ENCODE measurements at regions not wholly inside any gene's neighbourhood (a gene's known extent, or its start where the extent isn't known, plus 50 kb on each side); places are given as distances from the start of the nearest gene placed in this dataset.
"Not testable (repeated sequence)": the region's sequence is repeated elsewhere in the genome, so short reads cannot be mapped to it uniquely, and the experiment has no call there.

GRCh38 chr5:135160036-135160675 lies 126.1 kb upstream of the PITX1 start:
- no peak overlapping the region for H3K4me3 Mint-ChIP-seq
- ATAC-seq (replicated peaks) = no peak
- peaks cover 4 to 9% of the 10 kb centered on the region in 2 donors for H3K9me3 Mint-ChIP-seq
- H3K36me3 Mint-ChIP-seq (ENCODE audit: insufficient read depth) = no peaks in the 10 kb centered on the region
- DNase-seq = no peak
- H3K27me3 Mint-ChIP-seq = peaks cover 9 to 67% of the 10 kb centered on the region in 2 donors
- no peak overlapping the region for H3K27ac Mint-ChIP-seq
- H3K4me1 Mint-ChIP-seq (ENCODE audit: low read depth in 2 of 2) = no peaks in the 10 kb centered on the region

- ATAC-seq (replicated peaks) (no peak), DNase-seq (no peak)
- no peak overlapping the region for H3K27ac Mint-ChIP-seq
- H3K36me3 Mint-ChIP-seq (ENCODE audit: insufficient read depth) = no peaks in the 10 kb centered on the region
- peaks cover 4 to 9% of the 10 kb centered on the region in 2 donors for H3K9me3 Mint-ChIP-seq
- H3K4me3 Mint-ChIP-seq = no peak overlapping the region
- H3K4me1 Mint-ChIP-seq (ENCODE audit: low read depth in 2 of 2) = no peaks in the 10 kb centered on the region
- H3K27me3 Mint-ChIP-seq = peaks cover 8 to 70% of the 10 kb centered on the region in 2 donors
These were observed 125.6 kb upstream of the PITX1 start for GRCh38 chr5:135159626-135160025.

DNA sequence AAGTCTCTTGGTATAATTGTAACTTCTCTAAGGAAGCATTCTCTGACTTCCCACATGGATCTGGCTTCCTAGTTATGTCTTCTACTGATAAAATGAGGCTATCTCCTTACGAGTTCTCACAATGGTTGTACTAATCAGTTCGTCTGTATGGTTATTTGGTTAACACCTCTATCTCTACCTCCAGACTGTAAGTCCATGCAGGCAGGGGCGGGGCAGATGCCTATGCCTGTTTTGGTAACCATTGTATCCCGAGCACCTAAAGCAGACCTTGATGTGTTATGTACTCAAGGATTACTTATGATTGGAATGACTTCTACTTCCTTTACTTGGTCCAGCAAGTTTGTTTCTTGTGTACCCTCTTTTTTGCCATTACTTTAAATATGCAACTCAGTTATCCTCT lies 125.0 kb upstream of the PITX1 start:
- no peak overlapping the region for H3K4me3 Mint-ChIP-seq
- peaks cover 4 to 9% of the 10 kb centered on the region in 2 donors for H3K9me3 Mint-ChIP-seq
- H3K27me3 Mint-ChIP-seq = peaks cover 8 to 64% of the 10 kb centered on the region in 2 donors
- DNase-seq = no peak
- no peaks in the 10 kb centered on the region for H3K4me1 Mint-ChIP-seq (ENCODE audit: low read depth in 2 of 2)
- no peak for ATAC-seq (replicated peaks)
- H3K27ac Mint-ChIP-seq = no peak overlapping the region
- H3K36me3 Mint-ChIP-seq (ENCODE audit: insufficient read depth) = no peaks in the 10 kb centered on the region

DNA sequence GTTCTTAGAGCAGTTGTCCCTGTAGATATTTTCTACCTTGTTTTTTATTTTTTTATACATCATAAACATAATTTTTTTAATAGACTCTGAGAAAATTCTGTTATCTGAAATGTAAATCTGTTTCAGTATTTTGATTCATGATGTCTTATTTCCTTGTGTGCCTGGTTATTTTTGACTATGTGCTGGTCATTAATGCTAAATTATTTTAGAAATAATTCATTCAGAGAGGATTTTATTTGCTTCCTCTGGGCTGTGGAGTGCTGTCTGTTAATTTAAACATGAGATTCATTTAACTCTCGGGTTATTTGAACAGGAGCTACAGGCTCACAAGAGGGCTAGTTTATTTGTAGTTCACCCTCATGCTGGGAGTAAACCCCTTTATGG lies 124.3 kb upstream of the PITX1 start:
- Mint-ChIP-seq H3K27me3 (peaks cover 2 to 64% of the 10 kb centered on the region in 2 donors), H3K36me3 (ENCODE audit: insufficient read depth) (no peaks in the 10 kb centered on the region), H3K9me3 (peaks cover 4 to 9% of the 10 kb centered on the region in 2 donors), H3K4me1 (ENCODE audit: low read depth in 2 of 2) (peaks cover 0 to 3% of the 10 kb centered on the region in 2 donors), H3K4me3 (no peak overlapping the region), H3K27ac (no peak overlapping the region)
- DNase-seq = no peak
- ATAC-seq (replicated peaks) = no peak

- Mint-ChIP-seq H3K4me1 (ENCODE audit: low read depth in 2 of 2) (peaks cover 0 to 3% of the 10 kb centered on the region in 2 donors), H3K27me3 (peaks cover 1 to 64% of the 10 kb centered on the region in 2 donors), H3K36me3 (ENCODE audit: insufficient read depth) (no peaks in the 10 kb centered on the region), H3K27ac (no peak overlapping the region), H3K9me3 (peaks cover 4 to 9% of the 10 kb centered on the region in 2 donors), H3K4me3 (no peak overlapping the region)
- ATAC-seq (replicated peaks) (no peak), DNase-seq (no peak)
These were observed 123.6 kb upstream of the PITX1 start for GRCh38 chr5:135157421-135158313.

DNA sequence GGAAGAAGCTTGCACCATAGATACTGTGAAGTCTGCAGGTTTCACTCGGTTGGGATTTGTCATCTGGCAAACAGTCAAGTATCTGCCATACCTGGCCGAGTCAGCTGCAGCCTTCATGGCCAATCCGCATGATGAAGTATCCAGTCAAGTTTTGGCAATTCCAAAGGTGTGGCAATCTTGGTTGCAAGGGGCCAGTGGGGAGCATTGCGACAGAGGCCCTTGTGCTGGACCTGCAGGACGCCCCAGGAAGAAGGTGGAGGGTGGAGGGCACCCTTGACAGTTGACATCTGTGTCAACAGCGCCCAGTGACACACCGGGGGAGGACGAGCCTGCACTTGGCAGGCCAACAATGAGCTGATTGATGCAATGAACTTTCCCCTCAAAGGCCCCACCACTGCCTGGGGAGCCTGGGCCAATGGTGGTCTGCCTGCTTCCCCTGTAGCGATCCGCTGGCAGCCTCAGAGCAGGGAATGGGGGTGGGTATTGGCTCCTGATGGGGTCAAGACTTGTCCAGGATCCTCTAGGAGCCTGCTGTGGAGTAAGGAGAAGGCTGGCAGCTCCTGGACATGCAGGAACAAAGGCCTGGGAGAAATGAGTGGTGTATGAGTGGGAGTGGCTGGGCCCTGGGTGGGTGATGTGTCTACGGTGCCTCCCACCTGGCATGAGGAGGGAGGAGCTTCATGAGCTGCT lies 122.8 kb upstream of the PITX1 start:
- Mint-ChIP-seq H3K4me1 (ENCODE audit: low read depth in 2 of 2) (peaks cover 0 to 3% of the 10 kb centered on the region in 2 donors), H3K4me3 (no peak overlapping the region), H3K36me3 (ENCODE audit: insufficient read depth) (no peaks in the 10 kb centered on the region), H3K9me3 (peaks cover 4 to 9% of the 10 kb centered on the region in 2 donors), H3K27me3 (peaks cover 6 to 63% of the 10 kb centered on the region in 2 donors), H3K27ac (no peak overlapping the region)
- DNase-seq (no peak), ATAC-seq (replicated peaks) (no peak)

- H3K27ac Mint-ChIP-seq = no peak overlapping the region
- H3K36me3 Mint-ChIP-seq (ENCODE audit: insufficient read depth) = no peaks in the 10 kb centered on the region
- H3K9me3 Mint-ChIP-seq = peaks cover 4 to 9% of the 10 kb centered on the region in 2 donors
- peaks cover 0 to 3% of the 10 kb centered on the region in 2 donors for H3K4me1 Mint-ChIP-seq (ENCODE audit: low read depth in 2 of 2)
- no peak overlapping the region for H3K4me3 Mint-ChIP-seq
- no peak for ATAC-seq (replicated peaks)
- DNase-seq = no peak
- peaks cover 10 to 63% of the 10 kb centered on the region in 2 donors for H3K27me3 Mint-ChIP-seq
These were observed 122.3 kb upstream of the PITX1 start for GRCh38 chr5:135156337-135156714.

DNA sequence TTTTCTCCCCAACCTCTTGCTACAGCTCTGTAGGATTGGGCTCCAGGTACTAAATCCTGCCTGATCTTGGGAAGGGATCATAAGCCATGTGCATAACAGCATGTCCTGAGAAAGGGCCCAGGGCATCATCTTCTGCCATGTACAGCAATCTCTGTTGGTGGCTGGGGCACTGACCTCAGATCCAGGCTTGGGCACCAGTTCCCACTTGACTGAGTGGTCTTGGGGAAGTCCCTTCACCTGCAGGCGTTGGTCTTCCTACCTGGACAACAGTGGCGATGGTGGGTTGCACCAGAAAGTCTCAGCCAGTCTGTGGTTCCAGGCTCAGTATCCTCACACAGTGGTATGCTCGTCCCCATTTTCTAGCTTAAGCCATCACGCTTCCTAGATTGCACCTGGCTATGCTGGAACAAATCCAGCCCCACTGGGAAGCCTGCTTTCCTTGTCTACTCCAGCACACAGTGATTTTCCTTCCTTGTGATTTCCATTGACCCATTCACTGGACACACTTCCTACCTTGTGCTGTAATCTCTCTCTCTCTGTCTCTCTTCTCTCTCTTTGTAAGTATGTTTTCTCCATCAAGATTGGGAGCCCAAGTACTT lies 121.7 kb upstream of the PITX1 start:
- Mint-ChIP-seq H3K4me1 (ENCODE audit: low read depth in 2 of 2) (peaks cover 0 to 3% of the 10 kb centered on the region in 2 donors), H3K36me3 (ENCODE audit: insufficient read depth) (no peaks in the 10 kb centered on the region), H3K9me3 (peaks cover 4 to 9% of the 10 kb centered on the region in 2 donors), H3K27ac (no peak overlapping the region), H3K27me3 (peaks cover 12 to 63% of the 10 kb centered on the region in 2 donors), H3K4me3 (no peak overlapping the region)
- ATAC-seq (replicated peaks) (no peak), DNase-seq (no peak)

DNA sequence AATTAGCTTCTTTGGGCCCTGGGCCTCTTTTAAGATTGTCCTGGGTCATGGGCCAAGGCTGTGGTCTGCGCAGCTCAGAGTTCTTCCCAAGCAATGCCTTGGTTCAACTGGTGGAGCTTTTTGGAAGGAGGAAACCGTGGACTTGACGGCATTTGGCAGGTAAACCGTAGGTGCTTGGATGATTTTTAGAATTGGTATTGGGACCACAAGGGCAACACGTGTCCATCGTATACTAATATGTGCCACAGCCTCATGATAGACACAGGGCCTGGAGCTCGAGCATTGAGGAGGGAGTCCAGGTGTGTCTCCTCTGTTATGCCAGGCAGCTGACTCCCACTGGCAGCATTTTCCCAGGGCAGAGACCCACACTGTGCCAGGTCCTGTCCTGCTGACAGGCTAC lies 120.9 kb upstream of the PITX1 start:
- DNase-seq (no peak), ATAC-seq (replicated peaks) (no peak)
- H3K9me3 Mint-ChIP-seq = peaks cover 4 to 9% of the 10 kb centered on the region in 2 donors
- H3K36me3 Mint-ChIP-seq (ENCODE audit: insufficient read depth) = no peaks in the 10 kb centered on the region
- no peak overlapping the region for H3K27ac Mint-ChIP-seq
- H3K27me3 Mint-ChIP-seq = peaks cover 12 to 64% of the 10 kb centered on the region in 2 donors
- H3K4me1 Mint-ChIP-seq (ENCODE audit: low read depth in 2 of 2) = peaks cover 0 to 3% of the 10 kb centered on the region in 2 donors
- H3K4me3 Mint-ChIP-seq = no peak overlapping the region

DNA sequence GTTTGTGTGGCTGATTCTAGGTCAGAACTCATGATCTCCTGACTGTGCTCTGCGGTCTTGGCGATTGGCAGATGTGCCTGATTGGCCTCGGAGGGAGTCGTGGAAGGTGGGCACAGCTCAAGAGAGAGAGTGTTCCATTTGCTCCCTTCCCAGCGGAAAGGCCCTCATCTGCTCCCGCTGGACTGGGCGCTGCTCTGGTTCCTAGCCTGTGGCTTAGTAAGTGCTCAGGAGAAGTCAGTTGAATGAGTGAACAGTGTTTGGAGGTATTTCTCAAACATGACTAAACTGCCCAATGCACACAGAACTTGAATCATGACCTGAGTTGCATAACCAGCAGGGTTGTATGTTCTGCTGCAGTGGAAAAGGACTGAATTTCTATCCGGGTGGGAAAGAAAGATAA lies 120.2 kb upstream of the PITX1 start:
- no peaks in the 10 kb centered on the region for H3K36me3 Mint-ChIP-seq (ENCODE audit: insufficient read depth)
- peaks cover 4 to 8% of the 10 kb centered on the region in 2 donors for H3K9me3 Mint-ChIP-seq
- no peak for ATAC-seq (replicated peaks)
- H3K4me3 Mint-ChIP-seq = no peak overlapping the region
- H3K27ac Mint-ChIP-seq = no peak overlapping the region
- H3K4me1 Mint-ChIP-seq (ENCODE audit: low read depth in 2 of 2) = peaks cover 0 to 3% of the 10 kb centered on the region in 2 donors
- peaks cover 12 to 66% of the 10 kb centered on the region in 2 donors for H3K27me3 Mint-ChIP-seq
- no peak for DNase-seq

DNA sequence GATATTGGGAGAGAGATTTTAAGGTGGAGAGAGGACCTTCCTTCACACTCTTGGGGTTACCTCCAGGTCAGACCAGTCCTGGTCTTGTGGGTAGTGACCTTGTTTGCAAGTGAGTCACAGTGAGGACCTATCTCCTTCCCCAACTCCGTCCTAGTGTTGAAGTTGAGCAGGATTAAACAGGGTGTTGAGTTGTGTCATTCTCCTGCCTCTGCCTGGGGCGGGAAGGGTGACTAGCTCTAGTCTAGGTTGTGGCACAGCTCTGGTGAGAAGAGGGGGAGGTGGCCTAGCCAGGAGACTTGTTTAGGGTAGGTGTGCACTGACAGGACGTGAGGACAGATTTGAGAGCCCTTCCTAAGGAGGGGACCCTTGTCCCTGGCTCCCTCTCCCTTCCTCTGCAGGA lies 119.6 kb upstream of the PITX1 start:
- Mint-ChIP-seq H3K9me3 (peaks cover 0 to 2% of the 10 kb centered on the region in 2 donors), H3K36me3 (ENCODE audit: insufficient read depth) (no peaks in the 10 kb centered on the region), H3K4me3 (no peak overlapping the region), H3K27ac (no peak overlapping the region), H3K4me1 (ENCODE audit: low read depth in 2 of 2) (peaks cover 0 to 3% of the 10 kb centered on the region in 2 donors), H3K27me3 (peaks cover 12 to 71% of the 10 kb centered on the region in 2 donors)
- ATAC-seq (replicated peaks) (no peak), DNase-seq (no peak)

- H3K27ac Mint-ChIP-seq = no peak overlapping the region
- no peak for DNase-seq
- no peak for ATAC-seq (replicated peaks)
These were observed 119.2 kb upstream of the PITX1 start for GRCh38 chr5:135153259-135153658.

DNA sequence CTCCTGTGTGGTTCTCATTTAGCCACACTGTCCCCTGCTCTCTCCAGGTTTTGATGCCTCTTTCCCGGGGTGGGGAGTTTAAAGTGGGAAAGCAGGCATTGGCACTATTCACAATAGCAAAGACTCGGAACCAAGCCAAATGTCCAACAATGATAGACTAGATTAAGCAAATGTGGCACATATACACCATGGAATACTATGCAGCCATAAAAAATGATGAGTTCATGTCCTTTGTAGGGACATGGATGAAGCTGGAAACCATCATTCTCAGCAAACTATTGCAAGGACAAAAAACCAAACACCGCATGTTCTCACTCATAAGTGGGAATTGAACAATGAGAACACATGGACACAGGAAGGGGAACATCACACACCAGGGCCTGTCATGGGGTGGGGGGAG lies 117.6 kb upstream of the PITX1 start:
- not testable (repeated sequence) for H3K27ac Mint-ChIP-seq; DNase-seq; H3K4me3 Mint-ChIP-seq; ATAC-seq (replicated peaks); H3K36me3 Mint-ChIP-seq (ENCODE audit: insufficient read depth); H3K4me1 Mint-ChIP-seq (ENCODE audit: low read depth in 2 of 2); H3K9me3 Mint-ChIP-seq
- H3K27me3 Mint-ChIP-seq = peaks cover 12 to 70% of the 10 kb centered on the region in 2 donors

More at GRCh38 chr5:135153259-135153658, 119.2 kb upstream of the PITX1 start:
- Mint-ChIP-seq H3K4me3 (no peak overlapping the region), H3K27me3 (peaks cover 12 to 75% of the 10 kb centered on the region in 2 donors), H3K9me3 (no peaks in the 10 kb centered on the region), H3K36me3 (ENCODE audit: insufficient read depth) (no peaks in the 10 kb centered on the region), H3K4me1 (ENCODE audit: low read depth in 2 of 2) (peaks cover 0 to 3% of the 10 kb centered on the region in 2 donors)

Data from effector memory CD8-positive, alpha-beta T cell (primary cell).